ACC112 (cell line): ENCODE measurements at regions not wholly inside any gene's neighbourhood (a gene's known extent, or its start where the extent isn't known, plus 50 kb on each side); places are given as distances from the start of the nearest gene placed in this dataset.
"Not testable (repeated sequence)": the region's sequence is repeated elsewhere in the genome, so short reads cannot be mapped to it uniquely, and the experiment has no call there.

Experiments used
- H2AFZ ChIP-seq: fragments of 200-600 bp; sonication (generic); one replicate; pipeline ENCODE4 v1.6.0; 2017; ENCODE audit warnings: antibody characterized with exemption, low read length; ENCODE audit not compliant: unreplicated experiment
- H3K27ac ChIP-seq: fragments of 200-600 bp; sonication (generic); 2 replicates; pipeline ENCODE4 v1.5.1; 2014; ENCODE audit warnings: low read depth, mild to moderate bottlenecking, antibody characterized with exemption, low read length, moderate library complexity
- H3K27me3 ChIP-seq: fragments of 200-600 bp; sonication (generic); 2 replicates; pipeline ENCODE4 v1.6.1; 2014; ENCODE audit warnings: mild to moderate bottlenecking, antibody characterized with exemption, low read length, moderate library complexity, mixed read lengths; ENCODE audit not compliant: insufficient read depth
- H3K36me3 ChIP-seq: fragments of 200-600 bp; sonication (generic); 2 replicates; pipeline ENCODE4 v1.6.1; 2016; ENCODE audit warnings: mild to moderate bottlenecking, antibody characterized with exemption, low read length, moderate library complexity, mixed read lengths; ENCODE audit not compliant: insufficient read depth
- H3K4me1 ChIP-seq: fragments of 200-600 bp; sonication (generic); one replicate; pipeline ENCODE4 v1.6.1; 2016; ENCODE audit warnings: low read length, mixed read lengths; ENCODE audit not compliant: insufficient read depth, unreplicated experiment, control insufficient read depth
- H3K4me3 ChIP-seq: fragments of 200-600 bp; sonication (generic); 2 replicates; pipeline ENCODE4 v1.5.1; 2014; ENCODE audit warnings: mild to moderate bottlenecking, low read depth, low read length
- H3K79me2 ChIP-seq: fragments of 200-600 bp; sonication (generic); one replicate; pipeline ENCODE4 v1.6.0; 2016; ENCODE audit warnings: low read length; ENCODE audit not compliant: control insufficient read depth, unreplicated experiment, insufficient read depth

- Histone ChIP-seq H2AFZ (no peak overlapping the region), H3K79me2 (no peaks in the 10 kb centered on the region), H3K27ac (no peak overlapping the region), H3K27me3 (peaks cover 30% of the 10 kb centered on the region), H3K36me3 (no peaks in the 10 kb centered on the region), H3K4me3 (no peak overlapping the region), H3K4me1 (no peaks in the 10 kb centered on the region)
Observed at GRCh38 chr22:22168941-22169867, 75.4 kb upstream of the VPREB1 start.

DNA sequence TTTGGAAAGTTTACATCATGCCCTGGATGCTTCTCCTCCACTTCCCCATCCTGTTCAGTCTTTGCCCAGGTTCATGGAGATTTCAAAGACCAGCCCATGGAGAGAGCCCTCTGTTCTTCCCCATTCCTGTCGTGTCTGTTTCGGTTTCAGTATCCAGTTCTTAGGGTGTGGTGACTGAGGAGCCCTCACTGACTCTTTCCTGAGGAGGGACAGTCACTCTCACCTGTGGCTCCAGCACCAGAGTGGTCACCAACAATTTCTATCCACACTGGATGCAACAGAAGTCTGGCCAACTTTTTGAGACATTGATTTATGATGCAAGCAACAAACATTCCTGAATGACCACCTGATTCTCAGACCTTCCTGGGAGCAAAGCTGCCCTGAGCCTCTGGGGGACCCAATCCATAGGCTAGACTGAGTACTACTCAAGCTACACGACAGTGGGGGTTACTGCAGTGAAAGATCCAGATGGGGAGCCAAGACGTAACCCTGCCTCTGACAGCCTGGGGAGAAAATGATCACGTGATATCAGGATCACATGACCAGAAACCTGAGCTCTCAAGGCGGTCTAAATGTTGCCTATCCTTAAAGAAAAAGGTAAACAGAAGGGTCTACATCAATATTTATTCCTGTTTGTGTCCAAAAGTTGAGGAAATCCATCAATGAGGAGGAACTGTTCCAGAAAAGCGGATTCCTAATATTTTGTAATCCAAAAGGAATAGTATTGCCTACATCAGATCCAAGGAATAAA lies 76.2 kb upstream of the VPREB1 start:
- Histone ChIP-seq H3K79me2 (no peaks in the 10 kb centered on the region), H3K27ac (no peak overlapping the region), H3K27me3 (peaks cover 39% of the 10 kb centered on the region), H2AFZ (peak overlapping the region; percentile 50), H3K4me3 (peak overlapping the region; percentile 51; the same call in 1 of the 2 replicates), H3K36me3 (no peaks in the 10 kb centered on the region), H3K4me1 (no peaks in the 10 kb centered on the region)

GRCh38 chr22:22167791-22168189 lies 76.8 kb upstream of the VPREB1 start:
- no peaks in the 10 kb centered on the region for H3K79me2 ChIP-seq
- H2AFZ ChIP-seq = no peak overlapping the region
- H3K27ac ChIP-seq = no peak overlapping the region
- H3K27me3 ChIP-seq = peaks cover 44% of the 10 kb centered on the region
- no peaks in the 10 kb centered on the region for H3K4me1 ChIP-seq
- H3K36me3 ChIP-seq = no peaks in the 10 kb centered on the region
- peak overlapping the region; percentile 51; the same call in 1 of the 2 replicates for H3K4me3 ChIP-seq

DNA sequence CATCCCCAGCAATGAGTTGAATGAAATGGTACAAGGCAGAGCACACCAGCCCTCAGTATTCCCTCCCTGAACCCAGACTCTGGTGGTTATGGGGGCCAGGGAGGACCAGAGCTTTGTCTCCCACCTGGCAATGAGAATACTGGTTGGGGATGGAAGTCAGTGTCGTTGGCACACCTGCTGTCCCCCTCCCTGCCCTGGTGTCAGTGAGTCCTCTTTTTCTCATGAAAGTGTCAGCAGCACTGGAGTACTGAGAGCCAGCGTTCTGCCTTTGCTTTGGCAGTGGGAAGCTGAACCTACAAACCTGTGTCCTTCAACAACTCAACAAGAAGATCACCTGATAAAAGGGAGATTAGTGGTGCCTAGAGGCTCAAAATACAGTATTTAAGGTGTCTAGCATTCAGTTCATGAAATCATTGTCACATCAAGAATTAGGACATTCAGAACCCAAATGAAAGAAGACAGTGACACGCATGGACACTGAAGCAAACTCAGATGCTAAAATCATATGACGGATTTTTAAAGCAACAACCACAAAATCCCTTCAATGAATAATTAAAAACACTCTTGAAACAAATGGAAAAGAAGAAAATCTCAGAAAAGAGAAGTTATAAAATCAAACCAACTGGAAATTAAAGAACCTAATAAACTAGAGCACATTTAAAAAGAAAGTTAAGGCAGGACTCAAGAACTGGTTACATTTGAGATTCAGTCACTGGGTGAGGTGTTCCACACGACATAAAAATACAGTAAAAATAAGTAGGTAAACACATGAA lies 77.5 kb upstream of the VPREB1 start:
- Histone ChIP-seq H3K4me1 (no peaks in the 10 kb centered on the region), H3K4me3 (no peak overlapping the region), H3K36me3 (no peaks in the 10 kb centered on the region), H2AFZ (no peak overlapping the region), H3K27me3 (peaks cover 46% of the 10 kb centered on the region), H3K27ac (no peak overlapping the region), H3K79me2 (no peaks in the 10 kb centered on the region)

DNA sequence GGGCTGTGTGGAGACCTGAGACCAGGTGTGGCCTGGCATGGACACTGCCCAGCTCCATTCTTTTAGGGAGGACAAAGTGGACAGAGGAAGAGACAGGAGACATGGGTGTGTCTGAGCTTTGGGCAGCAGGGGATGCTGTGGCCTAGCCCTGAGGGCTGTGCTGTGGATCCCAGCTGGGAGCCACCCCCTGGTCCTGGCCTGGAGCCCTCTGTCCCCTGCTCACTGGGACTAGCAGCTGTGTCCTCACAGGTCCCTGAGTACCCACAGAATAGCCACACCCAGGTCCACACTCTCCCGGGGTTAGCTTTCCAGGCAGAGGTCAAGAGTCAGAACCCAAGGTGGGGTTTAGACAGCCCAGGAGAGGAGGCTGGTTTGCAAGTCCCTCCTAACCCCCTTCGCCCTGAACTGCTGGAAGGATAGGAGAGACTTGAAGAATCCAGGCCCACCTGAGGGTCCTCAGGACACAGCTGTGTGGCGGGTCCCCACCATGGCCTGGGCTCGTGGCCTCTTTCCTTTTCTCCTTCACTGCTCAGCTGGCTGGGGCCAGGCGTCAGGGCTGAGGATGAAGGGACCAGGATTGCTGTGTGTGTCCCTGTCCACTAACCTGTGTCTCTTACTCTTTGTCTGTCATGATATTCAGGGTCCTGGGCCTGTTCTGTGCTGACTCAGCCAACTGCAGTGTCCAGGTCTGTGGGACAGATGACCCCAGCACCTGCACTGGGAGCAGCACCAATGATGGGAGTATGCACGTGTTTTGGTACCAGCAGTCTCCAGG lies 78.5 kb upstream of the VPREB1 start:
- Histone ChIP-seq H3K4me1 (no peaks in the 10 kb centered on the region), H2AFZ (no peak overlapping the region), H3K79me2 (no peaks in the 10 kb centered on the region), H3K27ac (no peak overlapping the region), H3K36me3 (no peaks in the 10 kb centered on the region), H3K4me3 (no peak overlapping the region), H3K27me3 (peaks cover 41% of the 10 kb centered on the region)

GRCh38 chr22:22164541-22165272 lies 79.9 kb upstream of the VPREB1 start:
- no peaks in the 10 kb centered on the region for H3K4me1 ChIP-seq
- peaks cover 43% of the 10 kb centered on the region for H3K27me3 ChIP-seq
- H2AFZ ChIP-seq = no peak overlapping the region
- no peaks in the 10 kb centered on the region for H3K79me2 ChIP-seq
- no peak overlapping the region for H3K4me3 ChIP-seq
- no peaks in the 10 kb centered on the region for H3K36me3 ChIP-seq
- no peak overlapping the region for H3K27ac ChIP-seq

DNA sequence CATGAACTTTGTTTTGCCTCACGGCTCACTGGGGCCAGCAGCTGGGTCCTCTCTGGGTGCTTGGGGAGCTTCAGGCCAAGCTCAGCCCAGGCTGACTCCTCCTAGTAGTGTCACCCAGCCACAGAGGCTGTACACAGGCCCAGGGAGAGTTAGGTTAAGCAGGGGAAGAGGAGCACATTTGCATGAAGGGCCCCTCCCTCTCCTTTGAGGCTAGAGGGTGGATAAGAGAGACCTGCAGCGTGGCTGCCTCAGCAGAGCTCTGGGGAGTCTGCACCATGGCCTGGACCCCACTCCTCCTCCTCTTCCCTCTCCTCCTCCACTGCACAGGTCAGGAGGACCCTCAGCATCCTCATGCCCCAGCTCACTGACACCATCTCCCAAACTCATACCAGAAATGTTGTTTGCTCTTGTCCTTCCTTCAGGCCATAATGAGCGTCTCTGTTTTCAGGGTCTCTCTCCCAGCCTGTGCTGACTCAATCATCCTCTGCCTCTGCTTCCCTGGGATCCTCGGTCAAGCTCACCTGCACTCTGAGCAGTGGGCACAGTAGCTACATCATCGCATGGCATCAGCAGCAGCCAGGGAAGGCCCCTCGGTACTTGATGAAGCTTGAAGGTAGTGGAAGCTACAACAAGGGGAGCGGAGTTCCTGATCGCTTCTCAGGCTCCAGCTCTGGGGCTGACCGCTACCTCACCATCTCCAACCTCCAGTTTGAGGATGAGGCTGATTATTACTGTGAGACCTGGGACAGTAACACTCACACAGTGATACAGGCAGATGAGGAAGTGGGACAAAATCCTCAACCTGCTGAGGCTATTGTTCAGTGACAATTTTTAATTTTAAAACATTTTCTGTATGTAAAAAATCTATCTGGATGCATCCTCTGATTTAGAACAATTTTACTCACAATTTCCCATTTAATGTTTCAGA lies 82.4 kb upstream of the VPREB1 start:
- Histone ChIP-seq H3K4me1 (no peaks in the 10 kb centered on the region), H2AFZ (no peak overlapping the region), H3K4me3 (no peak overlapping the region), H3K36me3 (no peaks in the 10 kb centered on the region), H3K27ac (no peak overlapping the region), H3K79me2 (no peaks in the 10 kb centered on the region), H3K27me3 (peaks cover 41% of the 10 kb centered on the region)

GRCh38 chr22:22160768-22161167 lies 83.8 kb upstream of the VPREB1 start:
- H3K27me3 ChIP-seq = peaks cover 36% of the 10 kb centered on the region
- not testable (repeated sequence) for H3K4me3 ChIP-seq, H2AFZ ChIP-seq, H3K4me1 ChIP-seq, H3K27ac ChIP-seq, H3K36me3 ChIP-seq, H3K79me2 ChIP-seq

DNA sequence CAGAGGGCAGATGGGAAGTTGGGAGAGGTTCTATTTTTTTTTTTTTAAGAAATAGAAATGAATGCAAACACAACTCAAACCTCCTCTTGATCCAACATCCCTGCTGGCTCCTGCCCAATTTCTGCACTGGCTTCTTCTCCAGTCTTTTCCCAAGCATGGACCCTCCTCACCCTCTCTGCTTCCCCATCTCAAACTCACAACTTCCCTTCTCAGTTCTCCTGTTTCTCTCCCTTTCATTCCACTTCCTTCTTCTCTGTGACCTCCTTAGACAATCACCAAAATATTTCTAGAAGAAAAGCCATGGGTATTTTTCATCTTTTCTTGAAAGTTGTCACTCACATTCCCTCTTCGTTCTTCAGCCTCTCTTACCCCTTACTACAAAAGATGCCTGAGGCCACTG lies 85.2 kb upstream of the VPREB1 start:
- Histone ChIP-seq H3K27ac (no peak overlapping the region), H3K27me3 (peaks cover 28% of the 10 kb centered on the region), H3K4me3 (no peak overlapping the region), H3K36me3 (no peaks in the 10 kb centered on the region), H3K79me2 (no peaks in the 10 kb centered on the region), H2AFZ (no peak overlapping the region), H3K4me1 (no peaks in the 10 kb centered on the region)
